ENCODE measurements at regions not wholly inside any gene's neighbourhood (a gene's known extent, or its start where the extent isn't known, plus 50 kb on each side); places are given as distances from the start of the nearest gene placed in this dataset.

DNA sequence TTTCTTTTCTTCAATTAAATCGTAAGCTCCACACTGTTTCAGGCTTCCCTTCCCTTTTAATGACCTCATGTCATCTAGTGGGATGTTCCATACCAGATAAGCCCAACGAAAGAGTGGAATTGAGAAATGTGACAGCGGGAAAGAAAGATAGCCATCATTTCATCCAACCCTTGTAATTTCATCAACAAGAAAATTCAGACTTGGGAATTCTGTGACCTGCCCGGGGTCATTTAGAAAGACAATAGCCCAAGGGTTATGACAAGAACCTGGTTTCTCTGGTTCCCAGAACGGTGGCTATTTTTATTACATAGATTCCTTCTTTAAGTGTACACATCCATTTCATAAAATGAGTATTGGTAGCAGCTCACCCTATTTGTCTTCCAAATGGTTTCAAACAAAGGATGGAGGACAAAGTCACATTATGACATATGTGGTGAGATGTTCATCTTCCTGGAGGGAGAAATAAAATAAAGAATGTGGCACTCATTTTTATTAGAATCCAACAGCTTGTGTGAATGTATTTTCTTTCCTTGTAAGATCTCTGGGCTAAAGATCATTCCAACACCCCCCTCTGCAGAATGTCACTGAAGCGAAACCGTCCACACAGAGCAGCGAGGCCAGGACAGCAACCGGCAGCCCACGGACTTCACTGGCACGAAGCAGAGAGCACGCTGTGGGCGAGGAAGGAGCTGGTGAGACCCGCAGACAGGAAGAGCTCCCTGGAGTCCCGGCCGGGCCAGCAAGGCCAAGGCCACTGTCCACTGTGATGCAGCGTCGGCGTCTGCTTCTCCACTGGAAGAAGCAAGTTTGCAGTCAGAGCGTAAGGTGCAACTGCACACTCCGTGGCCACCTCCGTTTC, 199.9 kb downstream of the KLF6 start:
- TF ChIP-seq, protein P1, sequence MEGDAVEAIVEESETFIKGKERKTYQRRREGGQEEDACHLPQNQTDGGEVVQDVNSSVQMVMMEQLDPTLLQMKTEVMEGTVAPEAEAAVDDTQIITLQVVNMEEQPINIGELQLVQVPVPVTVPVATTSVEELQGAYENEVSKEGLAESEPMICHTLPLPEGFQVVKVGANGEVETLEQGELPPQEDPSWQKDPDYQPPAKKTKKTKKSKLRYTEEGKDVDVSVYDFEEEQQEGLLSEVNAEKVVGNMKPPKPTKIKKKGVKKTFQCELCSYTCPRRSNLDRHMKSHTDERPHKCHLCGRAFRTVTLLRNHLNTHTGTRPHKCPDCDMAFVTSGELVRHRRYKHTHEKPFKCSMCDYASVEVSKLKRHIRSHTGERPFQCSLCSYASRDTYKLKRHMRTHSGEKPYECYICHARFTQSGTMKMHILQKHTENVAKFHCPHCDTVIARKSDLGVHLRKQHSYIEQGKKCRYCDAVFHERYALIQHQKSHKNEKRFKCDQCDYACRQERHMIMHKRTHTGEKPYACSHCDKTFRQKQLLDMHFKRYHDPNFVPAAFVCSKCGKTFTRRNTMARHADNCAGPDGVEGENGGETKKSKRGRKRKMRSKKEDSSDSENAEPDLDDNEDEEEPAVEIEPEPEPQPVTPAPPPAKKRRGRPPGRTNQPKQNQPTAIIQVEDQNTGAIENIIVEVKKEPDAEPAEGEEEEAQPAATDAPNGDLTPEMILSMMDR (conservative IDR thresholded peaks at IDR 0.05; ENCODE audit: low read length), result no peak
- TF ChIP-seq EZH2phosphoT487 (IDR thresholded peaks at IDR 0.05; ENCODE audit: borderline replicate concordance), result no peak
